T-helper 1 cell treated with Interleukin-12 subunit alpha and Interleukin-12 subunit beta and Interleukin-4 antibody, amounts not matched to agents 30 ng/mL and 1 ng/mL, for 36 hours (primary cell): ENCODE measurements at regions not wholly inside any gene's neighbourhood (a gene's known extent, or its start where the extent isn't known, plus 50 kb on each side); places are given as distances from the start of the nearest gene placed in this dataset.

Experiments used
- intact Hi-C: fragments of 100-400 bp; cut with micrococcal nuclease; formaldehyde crosslinking; loops from one replicate; pipeline ENCODE4 v1.15.1; 2024

- intact Hi-C loops: no loop called here
Observed at GRCh38 chr14:84688297-84689025, 841.5 kb upstream of the FLRT2 start.

DNA sequence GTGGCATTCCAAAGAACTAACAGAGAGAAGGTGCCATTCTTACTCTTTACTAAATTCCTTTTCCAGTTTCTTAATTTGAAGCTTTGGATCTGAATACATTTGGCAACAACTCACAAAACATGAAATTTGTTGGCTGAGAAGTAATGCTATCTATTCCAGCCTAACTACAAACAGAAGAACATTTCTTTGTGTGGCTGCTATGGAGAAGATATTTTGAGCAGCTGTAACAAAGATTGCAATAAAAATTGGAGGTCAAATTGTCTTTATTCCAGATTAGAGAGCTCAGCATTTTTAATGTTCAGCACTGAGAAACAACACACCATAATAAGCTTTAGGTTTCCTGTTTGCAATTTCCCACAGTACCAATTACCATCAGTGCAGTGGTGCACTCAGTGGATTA lies 835.8 kb upstream of the FLRT2 start:
- intact Hi-C loops: no loop called here

GRCh38 chr14:84704601-84705000 lies 825.3 kb upstream of the FLRT2 start:
- intact Hi-C loops: no loop called here

- intact Hi-C loops: no loop called here
Observed at GRCh38 chr14:84707830-84708229, 822.1 kb upstream of the FLRT2 start.

DNA sequence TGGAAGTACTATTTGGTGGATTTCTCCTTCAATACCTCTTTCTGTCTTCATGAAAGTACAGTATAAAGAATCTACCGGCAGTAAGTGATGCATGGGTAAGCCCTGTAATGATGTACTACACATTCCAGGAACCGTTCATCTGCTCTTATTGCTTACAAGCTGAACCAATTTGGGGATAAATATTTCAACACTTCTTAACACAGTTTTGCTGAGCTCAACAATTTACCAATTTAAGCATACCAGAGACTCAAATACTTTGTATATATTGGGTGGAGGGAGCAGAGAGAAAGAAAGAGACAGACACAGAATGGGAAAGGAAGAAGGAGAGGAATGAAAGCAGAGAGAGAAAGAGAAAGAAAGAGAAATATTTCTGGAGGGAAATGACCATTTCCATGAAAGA lies 821.1 kb upstream of the FLRT2 start:
- intact Hi-C loops: no loop called here

GRCh38 chr14:84726471-84726870 lies 803.5 kb upstream of the FLRT2 start:
- intact Hi-C loops: no loop called here

DNA sequence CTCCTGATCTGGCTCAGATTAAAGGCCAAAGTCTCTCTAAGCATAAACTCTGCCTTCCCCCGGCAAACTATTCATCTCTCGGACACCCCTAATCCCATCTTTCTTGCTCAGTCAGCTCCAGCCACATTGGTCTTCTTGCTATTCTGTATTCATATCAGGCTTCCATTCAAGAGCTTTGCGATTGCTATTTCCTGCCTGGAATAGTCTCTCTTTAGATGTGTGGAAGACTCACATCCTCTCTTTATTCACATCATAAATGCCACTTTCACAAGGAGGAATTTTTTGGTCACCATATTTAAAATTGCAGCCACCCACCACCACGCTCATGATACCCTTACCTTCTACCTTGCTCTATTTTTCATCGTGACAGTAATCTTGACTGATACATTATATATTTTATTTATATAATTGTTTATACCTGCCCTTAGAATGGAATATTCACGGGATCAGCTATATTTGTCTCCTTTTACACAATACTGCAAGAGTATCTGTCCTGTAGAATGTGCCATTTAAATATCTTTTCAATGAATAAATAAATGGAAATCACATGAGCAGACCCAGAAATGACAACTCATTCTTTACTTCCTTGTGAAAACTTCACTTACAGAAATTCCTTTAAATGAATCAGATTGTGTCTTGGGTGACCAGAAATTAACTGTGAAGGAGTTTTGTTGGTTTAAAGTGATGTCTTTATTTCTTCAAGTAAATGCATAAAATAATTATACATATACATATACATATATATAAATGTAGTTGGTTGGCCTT lies 780.6 kb upstream of the FLRT2 start:
- intact Hi-C loops: no loop called here

GRCh38 chr14:84750284-84750683 lies 779.7 kb upstream of the FLRT2 start:
- intact Hi-C loops: no loop called here

GRCh38 chr14:84750763-84751554 lies 779.0 kb upstream of the FLRT2 start:
- intact Hi-C loops: no loop called here

- intact Hi-C loops: no loop called here
Observed at GRCh38 chr14:84751745-84752144, 778.2 kb upstream of the FLRT2 start.

DNA sequence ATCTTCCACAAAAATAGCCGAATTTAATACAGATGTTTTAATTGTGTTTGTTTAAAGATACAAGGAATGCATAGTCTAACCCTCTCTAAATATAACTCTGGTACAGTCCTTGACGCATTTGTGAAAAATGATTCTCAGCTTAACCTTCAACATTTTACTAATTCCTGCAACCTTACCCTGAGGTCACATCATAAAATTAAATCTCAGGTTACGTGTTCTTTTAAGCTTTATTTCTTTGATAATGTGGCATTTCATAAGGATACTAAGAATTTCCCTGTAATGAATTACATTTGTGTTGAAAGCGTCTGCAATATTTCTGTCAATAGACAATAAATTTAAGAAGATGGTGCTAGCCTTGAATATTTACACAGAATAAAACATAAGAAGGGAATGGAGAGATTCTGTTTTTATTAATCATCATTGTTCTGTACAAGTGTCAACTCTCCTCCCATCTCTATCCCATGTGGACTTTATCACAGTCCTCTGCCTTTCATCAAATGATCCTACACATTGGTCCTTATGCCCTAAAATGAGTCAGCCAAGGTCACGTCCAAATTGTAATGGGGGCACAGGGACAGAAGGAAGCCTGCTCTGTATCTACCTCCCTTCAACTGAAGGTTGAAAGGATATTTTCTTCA lies 769.3 kb upstream of the FLRT2 start:
- intact Hi-C loops: no loop called here

GRCh38 chr14:84767434-84767833 lies 762.5 kb upstream of the FLRT2 start:
- intact Hi-C loops: no loop called here

GRCh38 chr14:84770030-84770429 lies 759.9 kb upstream of the FLRT2 start:
- intact Hi-C loops: no loop called here

- intact Hi-C loops: no loop called here
Observed at GRCh38 chr14:84777356-84777755, 752.6 kb upstream of the FLRT2 start.

GRCh38 chr14:84782902-84783301 lies 747.0 kb upstream of the FLRT2 start:
- intact Hi-C loops: no loop called here

DNA sequence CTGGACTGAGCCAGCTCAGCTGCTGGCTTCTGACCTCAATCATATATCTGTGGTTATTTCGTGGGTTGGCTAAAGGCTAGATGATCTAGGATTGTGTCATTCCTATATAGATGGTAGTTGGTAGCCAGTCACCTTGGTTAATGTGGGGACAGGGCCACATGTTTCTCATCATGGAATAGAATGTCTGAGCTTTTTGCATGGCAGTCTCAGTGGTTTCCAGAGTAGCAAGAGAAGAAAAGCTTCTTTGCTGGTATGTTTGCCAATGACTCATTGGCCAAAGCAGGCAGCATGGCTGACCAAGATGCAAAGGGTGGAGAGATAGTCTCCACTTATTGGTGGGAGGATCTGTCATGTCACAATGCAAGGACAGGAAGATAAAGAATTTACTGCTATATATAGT lies 746.4 kb upstream of the FLRT2 start:
- intact Hi-C loops: no loop called here

- intact Hi-C loops: no loop called here
Observed at GRCh38 chr14:84785996-84786395, 743.9 kb upstream of the FLRT2 start.

- intact Hi-C loops: no loop called here
Observed at GRCh38 chr14:84789012-84789411, 740.9 kb upstream of the FLRT2 start.

DNA sequence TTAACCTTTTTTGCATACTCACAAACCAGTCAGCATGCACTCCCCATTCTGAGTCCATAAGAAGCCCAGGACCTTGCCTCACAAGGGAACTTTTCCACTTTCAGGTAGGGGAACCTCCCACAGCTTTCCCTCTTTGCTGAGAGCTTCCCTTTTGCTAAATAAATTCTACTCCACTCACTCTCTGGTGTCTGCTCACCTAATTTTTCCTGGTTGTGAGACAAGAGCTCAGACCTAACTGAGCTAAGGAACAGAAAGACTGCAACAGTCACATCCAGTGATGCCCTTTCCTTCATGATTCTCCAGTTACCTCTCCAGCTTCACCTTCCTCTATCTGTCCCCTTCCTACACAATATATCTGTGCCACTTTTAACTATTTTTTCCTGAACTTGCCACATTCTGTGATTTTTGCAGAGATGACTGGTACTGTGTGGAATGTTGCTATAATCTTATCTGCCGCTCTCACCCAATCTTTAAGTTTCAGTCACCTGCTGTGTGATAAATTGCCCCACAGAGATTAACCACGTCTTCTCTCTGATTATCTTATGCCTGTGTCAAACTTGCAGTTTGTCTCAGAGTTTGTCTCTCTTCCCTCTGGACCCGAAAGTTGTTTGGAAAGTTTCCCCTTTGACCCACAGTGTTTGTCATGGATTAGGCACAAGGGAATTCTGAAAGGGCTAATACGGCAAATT lies 737.1 kb upstream of the FLRT2 start:
- intact Hi-C loops: no loop called here

DNA sequence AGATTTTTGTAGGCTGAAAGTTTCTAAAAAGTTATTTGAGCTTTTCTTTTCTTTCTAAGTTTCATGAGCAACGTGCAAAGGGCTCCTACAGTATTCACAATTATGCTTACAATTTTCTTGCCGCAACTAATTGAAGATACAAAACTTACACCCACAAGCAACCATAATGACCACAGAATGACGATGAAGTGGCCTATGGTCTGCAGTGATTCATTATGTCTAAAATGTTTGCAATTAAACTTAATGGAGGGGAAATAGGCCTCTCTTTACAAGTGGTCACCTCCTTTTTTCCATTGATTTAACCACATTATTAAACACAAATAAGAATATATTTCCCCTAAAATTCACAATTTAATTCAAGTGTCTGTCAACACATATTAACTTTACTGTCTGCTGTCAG lies 732.6 kb upstream of the FLRT2 start:
- intact Hi-C loops: no loop called here

DNA sequence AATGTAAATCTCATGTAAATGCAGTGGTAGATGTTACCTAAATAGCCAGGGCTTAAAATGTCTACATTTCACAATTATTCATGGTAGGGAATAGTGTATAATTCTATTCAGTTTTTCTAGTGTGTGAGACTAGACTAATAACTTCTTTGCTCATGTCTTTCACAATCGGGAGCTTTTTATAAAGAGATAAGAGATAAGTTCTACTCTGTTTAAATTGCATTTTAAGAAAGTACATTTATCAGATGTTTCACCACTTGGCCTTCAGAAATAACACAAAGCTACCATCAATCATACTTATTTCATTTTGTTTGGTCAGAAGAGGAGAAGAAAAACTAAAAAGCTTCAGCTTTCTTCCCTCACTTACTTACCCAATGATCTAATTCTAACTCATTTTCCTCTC lies 725.5 kb upstream of the FLRT2 start:
- intact Hi-C loops: no loop called here
